HTR-8/SVneo (cell line): ENCODE measurements at regions not wholly inside any gene's neighbourhood (a gene's known extent, or its start where the extent isn't known, plus 50 kb on each side); places are given as distances from the start of the nearest gene placed in this dataset.
"Not testable (repeated sequence)": the region's sequence is repeated elsewhere in the genome, so short reads cannot be mapped to it uniquely, and the experiment has no call there.

Source experiments
- DNase-seq: peaks from one replicate; pipeline ENCODE4 v3.0.0; 2011; ENCODE audit warnings: low spot score, mixed read lengths; ENCODE audit not compliant: insufficient read length
- FAIRE-seq: peaks from 2 replicates; lab custom pipeline; 2011; peaks lifted over from hg19 to GRCh38; lab: Jason Lieb, UNC

DNA sequence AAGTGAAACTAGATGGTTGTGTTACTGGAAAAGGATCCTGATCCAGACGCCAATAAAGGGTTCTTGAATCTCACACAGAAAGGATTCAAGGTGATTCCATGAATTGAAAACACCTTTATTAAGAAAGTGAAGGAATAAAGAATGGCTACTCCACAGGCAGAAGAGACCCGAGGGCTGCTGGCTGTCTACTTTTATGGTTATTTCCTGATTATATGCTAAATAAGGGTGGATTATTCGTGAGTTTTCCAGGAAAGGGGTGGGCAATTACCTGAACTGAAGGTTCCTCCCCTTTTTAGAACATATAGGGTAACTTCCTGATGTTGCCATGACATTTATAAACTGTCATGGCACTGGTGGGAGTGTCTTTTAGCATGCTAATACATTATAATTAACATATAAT is 50.9 kb upstream of the WARS2 start:
- no peak for FAIRE-seq

DNA sequence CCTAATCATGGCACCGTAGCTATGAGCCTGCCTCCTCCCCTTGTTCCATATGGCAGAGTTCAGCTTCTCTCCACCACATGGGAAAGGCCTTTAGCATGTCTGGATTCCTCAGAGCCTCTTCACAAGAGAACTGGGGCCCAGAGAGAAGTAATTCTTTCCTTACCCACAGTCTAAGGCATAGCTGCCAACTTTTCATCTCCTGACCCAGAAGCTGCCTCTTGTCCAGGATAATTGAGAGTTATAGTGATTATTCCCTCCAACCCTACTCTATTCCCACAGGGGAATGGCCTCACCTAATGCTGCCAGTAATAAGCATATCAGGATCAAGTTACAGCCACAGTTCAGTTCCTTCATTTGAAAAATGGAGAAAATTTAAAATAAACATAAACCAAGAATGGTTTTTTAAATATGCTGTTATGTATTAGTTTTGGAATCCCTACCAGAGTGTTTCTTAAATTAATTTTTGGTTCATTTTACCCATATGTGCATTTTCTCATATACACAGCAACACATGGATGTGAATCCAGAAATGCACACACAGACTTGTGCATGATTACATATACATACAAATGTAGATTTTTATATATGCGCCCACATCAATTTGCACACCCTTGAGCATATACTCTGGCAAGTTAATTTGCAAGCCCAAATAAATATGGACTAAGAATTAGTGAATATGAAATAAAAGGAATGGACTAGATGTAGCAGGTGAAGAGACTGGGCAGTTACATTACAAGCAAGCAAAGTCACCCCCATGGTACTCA is 63.9 kb upstream of the WARS2 start:
- FAIRE-seq: no peak

More for the DNA sequence above, 50.9 kb upstream of the WARS2 start:
- no peak for DNase-seq

DNA sequence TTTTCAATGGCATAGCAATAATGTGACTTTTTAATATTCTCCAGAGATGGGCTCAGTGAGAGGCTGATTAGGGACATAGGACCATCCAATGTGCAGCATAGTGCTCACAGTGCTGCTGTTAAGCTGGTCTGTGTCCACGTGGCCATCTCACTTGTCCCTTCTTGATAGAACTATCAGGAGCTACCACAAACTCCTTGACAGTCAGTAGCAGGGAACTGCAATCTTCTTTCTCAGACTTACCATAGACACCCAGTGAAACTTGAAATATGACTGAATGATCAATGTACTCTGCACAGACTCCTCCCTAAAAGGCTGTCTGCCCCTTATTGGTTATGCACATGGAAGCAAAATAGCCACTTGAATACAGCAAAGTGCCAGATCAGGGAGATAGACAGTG is 64.5 kb upstream of the WARS2 start:
- no peak for FAIRE-seq
- no peak for DNase-seq

More for the DNA sequence above, 63.9 kb upstream of the WARS2 start:
- DNase-seq: no peak

DNA sequence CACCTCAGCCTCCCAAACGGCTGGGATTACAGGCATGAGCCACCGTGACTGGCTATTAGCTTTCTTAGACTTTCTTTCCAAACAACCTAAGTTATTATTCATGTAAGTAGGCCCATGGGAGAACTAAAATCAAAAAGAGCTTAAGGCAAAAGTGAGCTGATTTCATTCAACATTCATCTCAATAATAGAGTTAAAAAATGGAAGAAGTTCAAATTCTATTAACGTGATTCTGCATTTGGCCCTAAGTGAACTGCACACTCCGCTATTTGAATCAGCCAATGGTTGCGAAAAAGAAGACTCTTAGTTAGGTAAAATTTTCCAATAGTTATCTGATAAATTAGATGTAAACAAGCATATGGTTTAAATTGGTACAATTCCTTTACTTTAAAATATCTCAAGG is 68.6 kb upstream of the WARS2 start:
- FAIRE-seq (no peak), DNase-seq (no peak)

DNA sequence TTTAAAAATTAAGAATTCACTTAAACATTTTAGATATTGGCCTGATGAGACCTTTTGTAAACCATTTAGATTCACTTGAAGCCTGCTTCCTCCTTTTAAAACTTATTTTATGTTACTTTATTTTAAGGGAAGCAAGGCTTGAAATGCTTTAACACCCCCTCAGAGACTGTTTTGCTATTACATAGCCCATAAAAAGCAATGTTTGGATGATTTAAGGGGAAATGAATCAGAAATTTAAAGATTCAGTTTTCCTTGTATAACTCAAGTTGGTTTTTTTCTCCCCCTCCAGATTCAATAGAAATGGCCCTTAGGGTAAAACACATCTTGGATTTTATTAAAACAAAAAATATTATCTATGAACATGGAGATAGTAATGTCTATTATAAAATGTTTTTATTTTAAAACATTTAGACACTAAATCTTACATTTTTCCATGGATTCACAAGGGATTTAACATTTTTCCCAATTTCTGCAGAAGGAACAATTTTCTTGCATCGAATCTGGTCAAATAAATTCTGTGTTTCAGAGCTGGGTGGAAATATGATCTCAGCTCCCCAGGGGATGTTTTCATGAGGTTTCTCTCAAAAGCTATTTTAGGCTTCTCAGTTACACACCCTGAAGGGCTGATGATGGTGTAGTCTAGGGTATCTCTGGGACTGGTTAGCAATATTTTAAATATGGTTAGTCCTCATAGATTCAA is 69.3 kb upstream of the WARS2 start:
- FAIRE-seq: no peak
- no peak for DNase-seq

DNA sequence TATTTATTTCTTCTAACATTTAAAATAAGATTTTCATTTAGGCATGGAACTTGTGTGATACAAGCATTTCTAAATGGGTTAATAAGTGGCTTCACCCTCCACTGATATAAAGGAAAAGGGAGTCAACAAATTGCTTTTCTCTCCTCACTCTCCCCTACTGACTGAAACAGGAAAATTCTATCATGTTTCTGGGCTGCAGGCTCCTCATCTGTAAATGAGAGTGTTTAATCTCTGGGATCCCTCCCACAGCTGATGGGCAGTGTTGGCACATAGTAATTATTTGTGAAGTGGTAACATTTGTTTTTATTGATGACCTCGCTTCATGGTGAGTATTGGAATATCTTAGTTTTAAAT is 69.8 kb upstream of the WARS2 start:
- FAIRE-seq (no peak), DNase-seq (no peak)

DNA sequence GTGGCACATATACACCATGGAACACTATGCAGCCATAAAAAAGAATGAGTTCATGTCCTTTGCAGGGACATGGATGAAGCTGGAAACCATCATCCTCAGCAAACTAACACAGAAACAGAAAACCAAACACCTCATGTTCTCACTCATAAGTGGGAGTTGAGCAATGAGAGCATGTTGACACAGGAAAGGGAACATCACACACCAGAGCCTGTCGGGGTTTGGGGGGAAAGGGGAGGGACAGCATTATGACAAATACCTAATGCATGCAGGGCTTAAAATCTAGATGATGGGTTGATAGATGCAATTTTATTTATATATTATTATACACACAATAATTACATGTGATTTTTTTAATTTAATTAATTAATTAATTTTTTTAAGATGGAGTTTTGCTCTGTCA is 72.8 kb upstream of the WARS2 start:
- FAIRE-seq: not testable (repeated sequence)

DNA sequence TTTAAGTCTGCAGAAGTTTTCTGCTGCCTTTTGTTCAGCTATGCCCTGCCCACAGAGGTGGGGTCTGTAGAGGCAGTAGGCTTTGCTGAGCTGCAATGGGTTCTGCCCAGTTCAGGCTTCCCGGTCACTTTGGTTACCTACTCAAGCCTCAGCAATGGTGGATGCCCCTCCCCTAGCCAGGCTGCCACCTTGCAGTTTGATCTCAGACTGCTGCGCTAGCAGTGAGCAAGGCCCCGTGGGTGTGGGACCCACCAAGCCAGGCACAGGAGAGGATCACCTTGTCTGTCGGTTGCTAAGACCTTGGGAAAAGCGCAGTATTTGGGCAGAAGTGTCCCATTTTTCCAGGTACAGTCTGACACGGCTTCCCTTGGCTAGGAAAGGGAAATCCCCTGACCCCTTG is 74.5 kb upstream of the WARS2 start:
- not testable (repeated sequence) for DNase-seq, FAIRE-seq

More for the DNA sequence above, 72.8 kb upstream of the WARS2 start:
- not testable (repeated sequence) for DNase-seq

DNA sequence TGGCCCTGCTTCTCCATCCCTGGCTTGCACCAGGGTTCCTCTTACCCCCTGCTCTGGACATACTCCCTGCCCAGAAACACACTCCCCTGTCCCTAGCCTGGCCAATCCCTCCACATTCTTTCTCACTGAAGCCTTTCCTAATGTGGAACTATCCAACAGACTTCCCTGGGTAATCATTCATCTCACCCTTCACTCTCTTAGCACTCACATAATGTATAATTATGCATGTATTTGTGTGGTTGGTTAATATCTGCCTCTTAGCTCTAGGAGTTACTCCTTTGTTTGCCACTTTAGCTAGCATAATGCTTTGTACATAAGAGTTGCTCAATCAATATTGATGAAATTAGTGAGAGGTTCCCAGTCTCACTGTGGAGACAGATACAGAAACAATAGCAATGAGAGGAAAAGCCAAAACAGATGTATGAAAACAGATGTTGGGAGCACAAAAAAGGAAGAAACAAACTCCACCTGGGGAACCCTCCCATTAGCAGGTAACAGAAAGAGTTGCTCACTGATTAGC is 76.9 kb upstream of the WARS2 start:
- FAIRE-seq (no peak), DNase-seq (no peak)

DNA sequence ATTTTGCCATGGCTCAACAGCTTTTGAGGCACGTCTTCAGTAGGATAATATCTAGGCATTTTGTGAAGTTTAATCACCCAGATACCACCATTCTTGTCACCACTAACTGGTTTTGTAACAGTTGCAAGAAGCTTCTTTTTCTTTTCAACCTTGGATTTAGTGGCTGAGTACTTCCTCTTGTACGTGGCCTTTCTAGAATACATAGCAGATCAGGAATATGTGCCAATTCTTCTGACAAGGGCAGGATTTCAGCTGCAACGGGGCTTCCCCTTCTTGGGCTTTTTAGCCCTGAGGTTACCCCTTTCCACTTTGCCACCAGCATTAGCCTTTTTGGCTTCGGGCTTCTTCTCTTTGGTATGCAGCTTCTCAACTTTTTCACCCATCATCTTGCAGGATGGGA is 79.3 kb upstream of the WARS2 start:
- no peak for FAIRE-seq

DNA sequence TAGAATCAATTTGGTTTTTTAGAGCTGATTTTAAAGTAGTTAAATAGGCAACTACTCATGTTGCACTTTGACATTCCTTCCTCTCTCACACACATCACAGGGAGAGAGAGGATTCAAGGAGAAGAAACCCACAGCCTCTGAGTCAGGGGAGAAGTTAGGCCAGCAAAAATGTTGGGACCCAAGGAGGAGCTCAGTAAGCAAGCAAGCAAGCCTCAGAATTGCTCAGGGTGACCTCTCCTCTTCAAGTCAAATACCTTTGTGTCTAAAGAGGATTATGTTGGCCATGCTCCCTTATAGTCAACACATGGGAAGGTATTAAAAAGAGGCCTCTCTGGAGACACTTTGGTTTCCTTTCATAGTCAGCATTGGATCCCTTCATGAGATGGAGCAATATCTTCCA is 80.5 kb upstream of the WARS2 start:
- FAIRE-seq: no peak

More for the DNA sequence above, 79.3 kb upstream of the WARS2 start:
- DNase-seq: no peak

DNA sequence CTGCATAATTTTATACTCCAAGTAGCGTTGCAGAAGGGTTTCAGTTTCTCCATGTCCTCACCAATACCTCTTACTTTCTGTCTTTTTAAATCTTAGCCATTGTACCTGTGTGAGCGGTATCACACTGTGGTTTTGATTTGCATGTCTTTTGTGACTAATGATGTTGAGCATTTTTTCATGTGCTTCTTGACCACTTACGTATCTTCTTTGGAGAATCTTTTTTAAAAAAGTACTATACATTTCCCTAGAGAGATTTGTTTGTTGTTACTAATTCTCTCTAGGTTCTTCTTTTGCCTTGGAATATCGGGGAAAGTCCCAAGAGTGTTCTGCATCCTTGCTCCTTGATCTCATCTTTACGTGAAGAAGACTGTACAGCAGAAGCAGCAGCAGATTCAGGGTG is 81.8 kb upstream of the WARS2 start:
- DNase-seq: no peak
- FAIRE-seq: no peak

More for the DNA sequence above, 80.5 kb upstream of the WARS2 start:
- no peak for DNase-seq

DNA sequence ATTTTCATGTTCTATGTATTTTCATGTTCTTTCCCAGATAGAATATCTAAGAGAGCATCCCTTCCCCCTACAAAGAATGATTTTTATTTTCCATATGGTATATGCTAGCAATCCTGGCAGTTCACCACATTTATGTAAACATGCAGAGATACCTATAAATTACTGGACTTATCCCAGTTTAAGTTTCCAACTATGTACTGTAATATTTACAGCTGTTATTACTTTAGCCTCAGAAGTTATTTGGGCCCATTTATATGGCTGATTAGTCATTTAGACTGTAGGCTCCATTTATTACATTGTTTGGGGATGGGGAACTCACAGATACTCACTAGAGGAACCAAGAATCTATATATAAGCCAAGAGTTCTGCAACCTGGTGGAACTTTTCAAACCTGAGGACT is 84.8 kb upstream of the WARS2 start:
- DNase-seq (no peak), FAIRE-seq (no peak)

DNA sequence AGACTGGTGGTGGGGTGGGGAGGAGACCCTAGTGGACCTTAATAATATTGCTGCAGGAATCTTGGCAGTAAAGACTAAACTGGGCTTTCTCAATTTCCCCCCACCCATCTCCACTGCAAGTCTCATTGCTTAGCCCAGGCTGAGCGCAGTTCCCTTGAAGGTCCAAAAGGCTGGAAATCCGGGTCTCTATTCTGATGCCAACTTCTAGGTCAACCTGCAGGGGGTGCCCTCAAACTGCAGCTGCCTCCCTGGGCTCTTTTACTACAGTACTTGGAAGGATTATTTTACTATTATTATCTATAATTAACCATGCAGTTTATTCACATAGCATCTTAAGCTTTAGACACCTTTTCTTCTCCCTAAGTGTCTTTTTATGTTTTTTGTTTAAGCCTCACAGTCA is 85.4 kb upstream of the WARS2 start:
- no peak for FAIRE-seq
- DNase-seq: no peak

DNA sequence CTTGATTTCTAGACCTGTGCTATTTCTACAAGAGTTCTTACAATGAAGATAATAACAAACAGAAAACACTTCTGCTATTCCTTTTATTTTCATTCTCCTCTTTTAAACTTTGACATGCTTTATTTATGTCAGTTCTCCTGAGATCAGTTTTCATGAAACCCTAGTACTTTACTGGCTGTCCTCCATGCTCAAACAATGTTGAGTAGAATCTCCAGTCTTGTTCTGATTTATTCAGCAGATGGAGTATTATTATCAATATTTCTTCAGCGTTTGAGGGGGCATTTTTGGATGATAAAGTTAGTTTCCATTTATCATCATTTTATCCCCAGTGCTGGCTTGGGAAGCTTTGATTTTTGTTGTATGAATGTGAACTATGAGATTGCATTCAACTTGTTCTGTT is 85.9 kb upstream of the WARS2 start:
- no peak for FAIRE-seq

DNA sequence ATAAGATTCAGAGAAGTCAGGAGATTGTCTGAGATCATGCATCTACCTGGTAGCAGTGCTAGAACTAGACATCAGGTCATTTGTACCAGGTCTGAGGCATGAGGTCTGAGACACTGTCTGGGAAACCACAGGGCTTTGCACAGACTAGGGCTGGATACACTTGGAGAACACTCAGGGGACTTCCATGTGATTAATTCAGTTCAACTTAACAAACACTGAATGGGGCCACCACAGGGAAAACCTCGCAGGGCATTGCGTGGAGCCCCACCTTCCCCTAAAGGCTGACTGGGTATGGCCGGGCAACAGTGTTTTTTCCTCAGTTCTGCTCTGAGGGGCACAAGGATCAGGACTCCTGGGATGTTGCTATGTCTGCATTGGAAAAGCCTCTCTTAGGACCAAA is 86.5 kb upstream of the WARS2 start:
- FAIRE-seq: no peak
- DNase-seq: no peak

More for the DNA sequence above, 85.9 kb upstream of the WARS2 start:
- no peak for DNase-seq

DNA sequence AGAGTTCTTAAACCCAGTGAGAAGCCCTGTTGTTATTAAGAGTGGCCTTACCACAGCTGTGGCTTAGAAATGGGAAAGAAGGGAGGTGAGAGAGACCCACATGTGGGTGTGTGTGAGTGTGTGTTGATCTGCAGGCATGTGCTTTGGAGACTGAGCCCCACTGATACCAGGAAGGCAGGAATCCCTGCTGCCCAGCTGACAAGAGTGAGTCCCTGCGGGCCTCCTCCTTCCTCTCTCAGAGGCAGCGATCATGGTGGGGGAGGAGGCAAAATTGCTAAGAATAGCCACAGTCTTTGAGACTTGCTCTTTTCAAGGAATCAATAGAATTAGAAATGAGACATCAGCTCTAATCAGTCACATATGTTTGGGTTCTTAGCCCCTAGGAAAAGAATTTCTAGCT is 87.0 kb upstream of the WARS2 start:
- DNase-seq (no peak), FAIRE-seq (no peak)

DNA sequence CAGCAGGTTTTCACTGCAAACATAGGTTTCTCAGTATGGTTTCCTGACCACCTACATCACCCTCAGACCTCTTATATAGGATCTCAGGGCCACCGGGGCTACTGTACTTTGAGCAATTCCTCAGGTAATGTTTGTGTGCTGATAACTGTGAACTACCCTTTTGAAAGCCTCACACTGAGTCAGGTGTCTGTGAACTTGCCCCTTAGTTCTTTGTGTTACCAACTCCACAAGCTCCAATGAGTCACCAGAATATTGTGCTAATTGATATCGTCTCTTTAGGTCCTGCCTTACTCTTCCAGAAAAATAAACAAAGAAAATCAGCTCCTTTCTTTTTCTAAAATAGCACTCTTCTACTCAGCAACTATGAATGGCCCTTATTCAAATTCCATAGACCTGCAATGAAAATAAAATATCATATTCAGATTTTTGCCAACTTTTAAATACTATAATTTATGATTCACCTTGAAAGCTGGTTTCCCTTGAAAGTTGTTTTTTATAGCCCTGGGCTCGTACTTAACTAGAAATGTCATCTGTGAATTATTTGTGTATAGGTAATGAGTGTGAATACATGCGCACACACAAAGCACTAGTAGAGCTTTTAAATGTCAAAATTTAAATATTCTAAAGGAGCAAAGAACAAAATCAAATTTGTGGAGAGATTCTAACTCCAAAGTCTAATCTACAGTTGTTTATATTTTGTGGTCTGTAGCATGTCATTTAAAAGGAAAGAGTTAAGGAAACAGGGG is 88.1 kb upstream of the WARS2 start:
- DNase-seq: no peak

DNA sequence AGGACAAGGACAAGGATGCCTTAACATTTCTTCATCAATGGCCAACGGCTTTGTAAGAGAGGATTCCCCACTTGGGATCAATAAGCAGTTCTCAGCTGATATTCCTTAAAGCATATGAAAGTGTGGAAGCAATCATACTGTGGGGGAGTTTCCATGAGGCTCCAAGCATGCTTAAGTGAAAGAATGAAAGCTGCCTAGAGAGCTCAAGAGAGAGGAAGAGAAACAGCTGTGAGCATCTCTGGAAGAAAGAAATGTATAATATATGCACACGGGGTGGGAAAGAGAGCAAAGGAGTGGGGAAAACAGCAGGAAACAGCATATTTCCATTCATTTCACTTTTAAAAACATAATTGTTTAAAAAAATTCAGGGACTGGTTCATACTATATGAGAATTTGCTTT is 94.7 kb upstream of the WARS2 start:
- FAIRE-seq (no peak), DNase-seq (no peak)

More for the DNA sequence above, 88.1 kb upstream of the WARS2 start:
- FAIRE-seq: no peak

DNA sequence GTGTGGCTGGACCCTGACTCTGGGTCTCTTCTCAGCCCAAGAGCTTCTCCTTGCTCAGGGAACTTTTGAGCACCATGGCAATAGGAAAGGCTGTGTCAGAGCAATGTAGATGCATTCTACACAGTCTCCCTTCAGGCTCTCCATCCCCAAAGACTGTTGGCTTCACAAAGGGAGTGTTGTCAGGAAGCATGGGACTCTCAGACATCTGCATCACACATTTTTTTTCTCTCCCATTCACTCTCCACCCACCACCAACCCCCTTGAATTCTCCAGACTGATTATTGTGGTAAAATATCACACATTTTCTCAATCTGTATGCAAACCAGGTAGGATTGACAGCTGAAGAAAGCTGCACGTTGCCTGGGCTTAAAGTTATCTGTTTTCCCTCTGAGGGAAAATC is 105.4 kb upstream of the WARS2 start:
- FAIRE-seq (no peak), DNase-seq (no peak)

DNA sequence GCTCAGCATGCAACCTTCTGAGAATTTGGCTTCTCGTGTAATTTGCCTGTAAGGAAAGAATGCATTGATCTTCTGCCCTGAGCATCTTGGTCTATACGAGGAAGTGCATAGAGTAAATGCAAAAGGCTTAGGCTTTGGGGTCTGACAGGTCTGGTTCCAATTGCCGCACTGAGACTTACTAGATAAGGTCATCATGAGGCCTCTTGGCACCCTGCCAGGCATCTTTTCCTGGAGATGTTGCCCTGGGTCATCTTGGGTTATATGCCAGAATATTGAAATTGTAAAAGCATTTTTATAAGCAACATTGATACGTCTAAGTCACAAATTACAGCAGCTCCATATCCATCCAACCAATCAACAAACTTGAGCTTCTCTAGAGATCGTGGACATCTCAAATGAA is 108.8 kb upstream of the WARS2 start:
- DNase-seq (no peak), FAIRE-seq (no peak)
